ENCODE measurements at regions not wholly inside any gene's neighbourhood (a gene's known extent, or its start where the extent isn't known, plus 50 kb on each side); places are given as distances from the start of the nearest gene placed in this dataset.
A peak's percentile ranks its signal among the peaks of the same experiment; 100 is the strongest.

DNA sequence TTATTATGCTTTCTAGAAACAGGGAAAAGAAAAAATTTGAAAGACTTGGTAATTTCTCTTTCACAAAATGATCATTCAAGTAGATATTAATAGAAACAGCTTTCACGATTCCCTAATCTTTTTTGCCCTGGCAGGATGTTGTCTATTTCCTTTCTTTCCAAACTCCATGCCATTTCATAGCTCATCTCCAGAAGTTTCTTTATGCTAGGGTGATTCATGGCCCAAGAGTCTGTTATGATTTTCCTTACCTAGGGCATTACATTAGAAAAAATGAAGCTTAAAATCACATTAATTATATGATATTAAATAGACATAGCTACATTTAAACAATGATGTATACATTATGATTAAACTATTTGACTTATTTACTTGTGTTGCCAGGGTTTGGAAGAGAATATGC lies 762.1 kb downstream of the LTN1 start:
- Histone ChIP-seq H2AFZ (ENCODE audit: low read length, unreplicated experiment) (no peak overlapping the region), H3K27me3 (ENCODE audit: insufficient read depth, low read length) (no peaks in the 10 kb centered on the region), H3K79me2 (ENCODE audit: control insufficient read depth, insufficient read depth, low read length, unreplicated experiment) (no peaks in the 10 kb centered on the region), H3K4me1 (ENCODE audit: control insufficient read depth, insufficient read depth, low read length, unreplicated experiment) (peaks cover 37% of the 10 kb centered on the region), H3K4me3 (ENCODE audit: low read depth, low read length) (peak overlapping the region; percentile 40), H3K27ac (ENCODE audit: low read depth, low read length) (peak overlapping the region; percentile 97), H3K36me3 (ENCODE audit: insufficient read depth, low read length) (no peaks in the 10 kb centered on the region)

DNA sequence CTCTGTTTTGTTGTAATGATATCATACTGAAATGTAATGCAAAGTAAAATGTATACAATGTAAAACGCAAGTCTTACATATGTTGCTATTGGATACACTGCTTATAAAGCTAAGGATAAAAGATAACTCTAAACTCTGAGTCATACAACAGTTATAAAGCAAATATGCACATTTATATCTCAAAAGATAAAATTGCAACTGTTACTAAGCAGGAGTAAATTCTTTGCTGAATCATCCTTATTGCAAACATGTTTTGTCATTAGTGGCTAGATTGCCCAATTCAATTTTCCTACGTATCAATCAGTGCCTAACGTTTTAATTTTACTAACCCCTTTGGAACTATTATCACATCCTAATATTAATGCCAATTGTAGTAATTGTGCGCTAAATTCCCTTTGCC lies 762.9 kb downstream of the LTN1 start:
- H3K36me3 ChIP-seq (ENCODE audit: insufficient read depth, low read length), result no peaks in the 10 kb centered on the region
- no peak overlapping the region for H2AFZ ChIP-seq (ENCODE audit: low read length, unreplicated experiment)
- peaks cover 37% of the 10 kb centered on the region for H3K4me1 ChIP-seq (ENCODE audit: control insufficient read depth, insufficient read depth, low read length, unreplicated experiment)
- 0 out of 2 replicates have a peak overlapping the region, but pooled peaks have one; percentile 23 for H3K4me3 ChIP-seq (ENCODE audit: low read depth, low read length)
- no peaks in the 10 kb centered on the region for H3K27me3 ChIP-seq (ENCODE audit: insufficient read depth, low read length)
- no peaks in the 10 kb centered on the region for H3K79me2 ChIP-seq (ENCODE audit: control insufficient read depth, insufficient read depth, low read length, unreplicated experiment)
- peak overlapping the region; percentile 97 for H3K27ac ChIP-seq (ENCODE audit: low read depth, low read length)

DNA sequence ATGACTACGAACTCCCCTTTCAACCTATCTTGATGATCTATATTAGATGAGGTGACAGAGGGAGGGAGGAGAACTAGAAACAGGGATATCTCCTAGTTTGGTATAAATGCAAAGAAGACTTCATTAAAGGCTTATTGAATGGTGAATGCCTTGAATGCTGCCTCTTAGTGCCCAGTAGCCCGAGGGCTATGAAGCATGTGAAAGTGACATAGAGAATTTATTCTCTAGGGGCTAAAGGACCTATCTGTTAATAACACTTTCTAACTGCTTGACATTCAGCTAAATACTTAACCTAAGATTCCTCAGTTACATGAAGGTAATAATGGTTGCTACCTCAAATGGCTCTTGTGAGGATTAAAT lies 764.1 kb downstream of the LTN1 start:
- no peaks in the 10 kb centered on the region for H3K79me2 ChIP-seq (ENCODE audit: control insufficient read depth, insufficient read depth, low read length, unreplicated experiment)
- no peaks in the 10 kb centered on the region for H3K36me3 ChIP-seq (ENCODE audit: insufficient read depth, low read length)
- H3K4me1 ChIP-seq (ENCODE audit: control insufficient read depth, insufficient read depth, low read length, unreplicated experiment), result peaks cover 37% of the 10 kb centered on the region
- peak overlapping the region; percentile 97 for H3K27ac ChIP-seq (ENCODE audit: low read depth, low read length)
- peak overlapping the region; percentile 16 for H2AFZ ChIP-seq (ENCODE audit: low read length, unreplicated experiment)
- H3K4me3 ChIP-seq (ENCODE audit: low read depth, low read length), result no peak overlapping the region
- no peaks in the 10 kb centered on the region for H3K27me3 ChIP-seq (ENCODE audit: insufficient read depth, low read length)

GRCh38 chr21:28227881-28228635 lies 764.6 kb downstream of the LTN1 start:
- Histone ChIP-seq H3K4me1 (ENCODE audit: control insufficient read depth, insufficient read depth, low read length, unreplicated experiment) (peaks cover 37% of the 10 kb centered on the region), H2AFZ (ENCODE audit: low read length, unreplicated experiment) (peak overlapping the region; percentile 16), H3K27ac (ENCODE audit: low read depth, low read length) (peak overlapping the region; percentile 97), H3K36me3 (ENCODE audit: insufficient read depth, low read length) (no peaks in the 10 kb centered on the region), H3K27me3 (ENCODE audit: insufficient read depth, low read length) (no peaks in the 10 kb centered on the region), H3K79me2 (ENCODE audit: control insufficient read depth, insufficient read depth, low read length, unreplicated experiment) (no peaks in the 10 kb centered on the region), H3K4me3 (ENCODE audit: low read depth, low read length) (peak overlapping the region; percentile 14; the same call in 1 of the 2 replicates)

DNA sequence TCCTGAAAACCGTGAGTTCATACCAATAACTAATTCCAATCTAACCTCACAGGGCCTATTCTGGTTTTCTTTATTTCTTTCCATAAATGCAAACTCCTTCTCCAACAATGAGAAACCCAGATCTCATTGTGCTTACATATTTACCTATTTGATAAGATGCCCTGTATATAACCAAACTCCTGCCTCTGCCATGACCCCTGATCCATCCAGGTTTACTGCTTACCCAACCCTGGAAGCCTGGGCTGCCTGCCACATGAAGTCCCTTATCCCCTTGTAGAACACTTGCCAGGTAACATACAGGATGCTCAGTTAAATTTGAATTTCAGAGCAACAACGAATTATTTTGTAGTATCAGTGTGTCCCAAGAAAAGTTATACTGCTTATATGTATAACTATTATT lies 766.1 kb downstream of the LTN1 start:
- Histone ChIP-seq H3K27me3 (ENCODE audit: insufficient read depth, low read length) (no peaks in the 10 kb centered on the region), H3K27ac (ENCODE audit: low read depth, low read length) (no peak overlapping the region), H3K4me3 (ENCODE audit: low read depth, low read length) (no peak overlapping the region), H3K79me2 (ENCODE audit: control insufficient read depth, insufficient read depth, low read length, unreplicated experiment) (no peaks in the 10 kb centered on the region), H3K36me3 (ENCODE audit: insufficient read depth, low read length) (no peaks in the 10 kb centered on the region), H3K4me1 (ENCODE audit: control insufficient read depth, insufficient read depth, low read length, unreplicated experiment) (peaks cover 37% of the 10 kb centered on the region), H2AFZ (ENCODE audit: low read length, unreplicated experiment) (no peak overlapping the region)

DNA sequence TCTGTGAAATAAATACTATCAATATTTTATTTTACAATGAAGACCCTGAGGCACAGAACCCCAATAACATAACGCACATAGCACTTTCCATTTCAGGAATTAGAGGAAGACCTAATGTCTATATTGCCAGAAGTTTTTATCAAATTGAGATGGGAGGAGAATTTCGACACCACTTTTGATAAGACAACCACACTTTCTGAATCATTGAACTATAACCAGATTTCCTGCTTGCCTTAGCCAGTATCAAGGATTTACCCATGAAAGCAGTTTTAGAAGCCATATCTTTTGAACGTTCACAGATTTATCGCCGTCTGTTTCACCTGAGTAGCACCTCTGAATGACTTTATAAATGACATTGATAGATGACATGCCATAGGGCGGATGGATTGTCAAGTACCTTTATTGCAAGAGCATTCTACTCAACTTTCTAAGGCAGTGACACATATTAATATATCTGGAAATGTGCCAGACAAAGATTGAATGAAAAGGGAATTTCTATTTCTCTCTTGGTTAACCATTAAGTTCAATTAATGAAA lies 768.4 kb downstream of the LTN1 start:
- Histone ChIP-seq H3K27ac (ENCODE audit: low read depth, low read length) (no peak overlapping the region), H2AFZ (ENCODE audit: low read length, unreplicated experiment) (no peak overlapping the region), H3K4me1 (ENCODE audit: control insufficient read depth, insufficient read depth, low read length, unreplicated experiment) (peaks cover 18% of the 10 kb centered on the region), H3K36me3 (ENCODE audit: insufficient read depth, low read length) (no peaks in the 10 kb centered on the region), H3K27me3 (ENCODE audit: insufficient read depth, low read length) (no peaks in the 10 kb centered on the region), H3K4me3 (ENCODE audit: low read depth, low read length) (no peak overlapping the region), H3K79me2 (ENCODE audit: control insufficient read depth, insufficient read depth, low read length, unreplicated experiment) (no peaks in the 10 kb centered on the region)

- H3K27me3 ChIP-seq (ENCODE audit: insufficient read depth, low read length), result no peaks in the 10 kb centered on the region
- H3K36me3 ChIP-seq (ENCODE audit: insufficient read depth, low read length), result no peaks in the 10 kb centered on the region
- H3K4me3 ChIP-seq (ENCODE audit: low read depth, low read length), result no peak overlapping the region
- no peak overlapping the region for H2AFZ ChIP-seq (ENCODE audit: low read length, unreplicated experiment)
- H3K4me1 ChIP-seq (ENCODE audit: control insufficient read depth, insufficient read depth, low read length, unreplicated experiment), result no peaks in the 10 kb centered on the region
- H3K27ac ChIP-seq (ENCODE audit: low read depth, low read length), result no peak overlapping the region
- no peaks in the 10 kb centered on the region for H3K79me2 ChIP-seq (ENCODE audit: control insufficient read depth, insufficient read depth, low read length, unreplicated experiment)
Observed at GRCh38 chr21:28221984-28222383, 770.7 kb downstream of the LTN1 start.

- Histone ChIP-seq H3K79me2 (ENCODE audit: control insufficient read depth, insufficient read depth, low read length, unreplicated experiment) (no peaks in the 10 kb centered on the region), H2AFZ (ENCODE audit: low read length, unreplicated experiment) (no peak overlapping the region), H3K36me3 (ENCODE audit: insufficient read depth, low read length) (no peaks in the 10 kb centered on the region), H3K4me3 (ENCODE audit: low read depth, low read length) (no peak overlapping the region), H3K4me1 (ENCODE audit: control insufficient read depth, insufficient read depth, low read length, unreplicated experiment) (no peaks in the 10 kb centered on the region), H3K27ac (ENCODE audit: low read depth, low read length) (no peak overlapping the region), H3K27me3 (ENCODE audit: insufficient read depth, low read length) (no peaks in the 10 kb centered on the region)
Observed at GRCh38 chr21:28220680-28221079, 772.0 kb downstream of the LTN1 start.

- Histone ChIP-seq H3K4me1 (ENCODE audit: control insufficient read depth, insufficient read depth, low read length, unreplicated experiment) (peaks cover 3% of the 10 kb centered on the region), H3K27ac (ENCODE audit: low read depth, low read length) (no peak overlapping the region), H3K79me2 (ENCODE audit: control insufficient read depth, insufficient read depth, low read length, unreplicated experiment) (no peaks in the 10 kb centered on the region), H3K4me3 (ENCODE audit: low read depth, low read length) (no peak overlapping the region), H3K27me3 (ENCODE audit: insufficient read depth, low read length) (no peaks in the 10 kb centered on the region), H3K36me3 (ENCODE audit: insufficient read depth, low read length) (no peaks in the 10 kb centered on the region), H2AFZ (ENCODE audit: low read length, unreplicated experiment) (no peak overlapping the region)
Observed at GRCh38 chr21:28216976-28217523, 775.6 kb downstream of the LTN1 start.

- Histone ChIP-seq H2AFZ (ENCODE audit: low read length, unreplicated experiment) (no peak overlapping the region), H3K36me3 (ENCODE audit: insufficient read depth, low read length) (no peaks in the 10 kb centered on the region), H3K79me2 (ENCODE audit: control insufficient read depth, insufficient read depth, low read length, unreplicated experiment) (no peaks in the 10 kb centered on the region), H3K4me1 (ENCODE audit: control insufficient read depth, insufficient read depth, low read length, unreplicated experiment) (peaks cover 3% of the 10 kb centered on the region), H3K27ac (ENCODE audit: low read depth, low read length) (peak overlapping the region; percentile 21), H3K27me3 (ENCODE audit: insufficient read depth, low read length) (no peaks in the 10 kb centered on the region), H3K4me3 (ENCODE audit: low read depth, low read length) (no peak overlapping the region)
Observed at GRCh38 chr21:28215214-28215954, 777.3 kb downstream of the LTN1 start.
